OCI-LY3 (cell line): ENCODE measurements at regions not wholly inside any gene's neighbourhood (a gene's known extent, or its start where the extent isn't known, plus 50 kb on each side); places are given as distances from the start of the nearest gene placed in this dataset.

Experiments
- EZH2phosphoT487 ChIP-seq: fragments of 200-600 bp; shearing (Covaris generic); IDR thresholded peaks from 2 replicates; pipeline ENCODE4 v1.6.1; 2018; ENCODE audit warnings: antibody characterized with exemption, mixed run types, low read depth
- TF ChIP-seq, protein P1 (sequence below): fragments of 200-600, 300-600 bp; sonication (generic); IDR thresholded peaks from 2 replicates; pipeline ENCODE4 v1.5.1; 2014; ENCODE audit warnings: antibody characterized with exemption, low read length, low read depth

DNA sequence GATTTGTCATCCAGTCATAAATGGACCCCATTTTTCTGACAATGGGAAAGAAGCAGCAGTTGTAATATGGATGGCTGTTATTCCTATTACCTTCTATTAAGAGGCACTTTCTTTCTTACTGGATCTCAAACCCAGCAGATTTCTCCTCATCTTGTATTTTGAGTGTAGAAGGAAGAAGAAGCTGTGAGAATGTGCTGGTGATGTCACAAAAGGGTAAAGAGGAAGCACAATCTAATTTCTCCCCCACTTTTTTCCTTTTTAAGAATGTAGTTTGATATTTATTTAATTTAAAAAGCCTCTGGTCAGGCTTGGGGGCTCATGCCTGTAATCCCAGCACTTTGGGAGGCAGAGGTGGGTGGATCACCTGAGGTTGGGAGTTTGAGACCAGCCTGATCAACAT, 100.0 kb upstream of the JARID2 start:
- TF ChIP-seq, protein P1, sequence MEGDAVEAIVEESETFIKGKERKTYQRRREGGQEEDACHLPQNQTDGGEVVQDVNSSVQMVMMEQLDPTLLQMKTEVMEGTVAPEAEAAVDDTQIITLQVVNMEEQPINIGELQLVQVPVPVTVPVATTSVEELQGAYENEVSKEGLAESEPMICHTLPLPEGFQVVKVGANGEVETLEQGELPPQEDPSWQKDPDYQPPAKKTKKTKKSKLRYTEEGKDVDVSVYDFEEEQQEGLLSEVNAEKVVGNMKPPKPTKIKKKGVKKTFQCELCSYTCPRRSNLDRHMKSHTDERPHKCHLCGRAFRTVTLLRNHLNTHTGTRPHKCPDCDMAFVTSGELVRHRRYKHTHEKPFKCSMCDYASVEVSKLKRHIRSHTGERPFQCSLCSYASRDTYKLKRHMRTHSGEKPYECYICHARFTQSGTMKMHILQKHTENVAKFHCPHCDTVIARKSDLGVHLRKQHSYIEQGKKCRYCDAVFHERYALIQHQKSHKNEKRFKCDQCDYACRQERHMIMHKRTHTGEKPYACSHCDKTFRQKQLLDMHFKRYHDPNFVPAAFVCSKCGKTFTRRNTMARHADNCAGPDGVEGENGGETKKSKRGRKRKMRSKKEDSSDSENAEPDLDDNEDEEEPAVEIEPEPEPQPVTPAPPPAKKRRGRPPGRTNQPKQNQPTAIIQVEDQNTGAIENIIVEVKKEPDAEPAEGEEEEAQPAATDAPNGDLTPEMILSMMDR: no peak
- no peak for TF ChIP-seq EZH2phosphoT487
